ENCODE measurements at regions not wholly inside any gene's neighbourhood (a gene's known extent, or its start where the extent isn't known, plus 50 kb on each side); places are given as distances from the start of the nearest gene placed in this dataset.

- intact Hi-C loops (cut with DNase I): loop anchor here (5.0 to 10.0 kb wide), 3 partner anchors 86 to 136 kb away; partner anchors contain the start of gene SOCS6 (in 1 of the 2)
These were observed 134.3 kb downstream of the SOCS6 start for GRCh38 chr18:70423120-70423519.

GRCh38 chr18:70422391-70422965 is 133.6 kb downstream of the SOCS6 start:
- intact Hi-C loops (cut with DNase I): loop anchor here (5.0 to 10.0 kb wide), 3 partner anchors 85 to 135 kb away; partner anchors contain the start of gene SOCS6 (in 1 of the 2)
- Histone ChIP-seq H3K36me3 (ENCODE audit: control insufficient read depth in 1 of 2, insufficient read depth in 2 of 2, low read length in 1 of 2) (no peaks in the 10 kb centered on the region), H3K9me3 (ENCODE audit: control insufficient read depth, low read length) (no peaks in the 10 kb centered on the region), H3K27me3 (ENCODE audit: control insufficient read depth in 1 of 2, insufficient read depth in 2 of 2, low read length in 1 of 2) (no peaks in the 10 kb centered on the region), H3K27ac (ENCODE audit: low read depth in 1 of 2, low read length in 2 of 2) (no peak overlapping the region), H3K4me3 (ENCODE audit: low read length in 2 of 2) (no peak overlapping the region), H3K4me1 (ENCODE audit: control insufficient read depth in 1 of 2, insufficient read depth in 2 of 2, low read length in 2 of 2) (no peaks in the 10 kb centered on the region)
- 77 to 88% methylated on average over 1 of the region's 1 CpG for WGBS, 2 donors
- no peak for ATAC-seq (ENCODE audit: low FRiP score)
- DNase-seq: no peak

More at GRCh38 chr18:70423120-70423519, 134.3 kb downstream of the SOCS6 start:
- WGBS, 2 donors: 66 to 75% methylated on average over 5 of the region's 5 CpGs
- no peak overlapping the region for H3K4me3 ChIP-seq (ENCODE audit: low read length in 2 of 2)
- no peaks in the 10 kb centered on the region for H3K9me3 ChIP-seq (ENCODE audit: control insufficient read depth, low read length)
- H3K4me1 ChIP-seq (ENCODE audit: control insufficient read depth in 1 of 2, insufficient read depth in 2 of 2, low read length in 2 of 2): no peaks in the 10 kb centered on the region
- ATAC-seq (ENCODE audit: low FRiP score): no peak
- H3K27me3 ChIP-seq (ENCODE audit: control insufficient read depth in 1 of 2, insufficient read depth in 2 of 2, low read length in 1 of 2): no peaks in the 10 kb centered on the region
- no peaks in the 10 kb centered on the region for H3K36me3 ChIP-seq (ENCODE audit: control insufficient read depth in 1 of 2, insufficient read depth in 2 of 2, low read length in 1 of 2)
- H3K27ac ChIP-seq (ENCODE audit: low read depth in 1 of 2, low read length in 2 of 2): no peak overlapping the region
- DNase-seq: no peak

GRCh38 chr18:70421471-70422390 is 132.9 kb downstream of the SOCS6 start:
- peak; percentile 87 for ATAC-seq (ENCODE audit: low FRiP score)
- intact Hi-C loops (cut with DNase I): loop anchor here (5.0 to 10.0 kb wide), 3 partner anchors 84 to 134 kb away; partner anchors contain the start of gene SOCS6 (in 1 of the 2)
- Histone ChIP-seq H3K4me1 (ENCODE audit: control insufficient read depth in 1 of 2, insufficient read depth in 2 of 2, low read length in 2 of 2) (no peaks in the 10 kb centered on the region), H3K27me3 (ENCODE audit: control insufficient read depth in 1 of 2, insufficient read depth in 2 of 2, low read length in 1 of 2) (no peaks in the 10 kb centered on the region), H3K36me3 (ENCODE audit: control insufficient read depth in 1 of 2, insufficient read depth in 2 of 2, low read length in 1 of 2) (no peaks in the 10 kb centered on the region), H3K27ac (ENCODE audit: low read depth in 1 of 2, low read length in 2 of 2) (no peak overlapping the region), H3K4me3 (ENCODE audit: low read length in 2 of 2) (no peak overlapping the region), H3K9me3 (ENCODE audit: control insufficient read depth, low read length) (no peaks in the 10 kb centered on the region)
- DNase-seq: peak; percentile 90 to 91
- 50 to 51% methylated on average over 8 of the region's 8 CpGs for WGBS, 2 donors

- H3K27ac ChIP-seq (ENCODE audit: low read depth in 1 of 2, low read length in 2 of 2): no peak overlapping the region
- no peak for ATAC-seq (ENCODE audit: low FRiP score)
- H3K36me3 ChIP-seq (ENCODE audit: control insufficient read depth in 1 of 2, insufficient read depth in 2 of 2, low read length in 1 of 2): no peaks in the 10 kb centered on the region
- no peaks in the 10 kb centered on the region for H3K4me1 ChIP-seq (ENCODE audit: control insufficient read depth in 1 of 2, insufficient read depth in 2 of 2, low read length in 2 of 2)
- H3K9me3 ChIP-seq (ENCODE audit: control insufficient read depth, low read length): no peaks in the 10 kb centered on the region
- intact Hi-C loops (cut with DNase I): loop anchor here (5.0 to 10.0 kb wide), 3 partner anchors 83 to 133 kb away; partner anchors contain the start of gene SOCS6 (in 1 of the 2)
- H3K4me3 ChIP-seq (ENCODE audit: low read length in 2 of 2): no peak overlapping the region
- DNase-seq: no peak
- WGBS, 2 donors: 78 to 86% methylated on average over 4 of the region's 4 CpGs
- H3K27me3 ChIP-seq (ENCODE audit: control insufficient read depth in 1 of 2, insufficient read depth in 2 of 2, low read length in 1 of 2): no peaks in the 10 kb centered on the region
These were observed 131.5 kb downstream of the SOCS6 start for GRCh38 chr18:70420146-70420898.

GRCh38 chr18:70419526-70419925 is 130.7 kb downstream of the SOCS6 start:
- intact Hi-C loops (cut with DNase I): no loop called here
- 51% methylated on average over 3 of the region's 3 CpGs for WGBS, 2 donors
- Histone ChIP-seq H3K36me3 (ENCODE audit: control insufficient read depth in 1 of 2, insufficient read depth in 2 of 2, low read length in 1 of 2) (no peaks in the 10 kb centered on the region), H3K9me3 (ENCODE audit: control insufficient read depth, low read length) (no peaks in the 10 kb centered on the region), H3K27ac (ENCODE audit: low read depth in 1 of 2, low read length in 2 of 2) (no peak overlapping the region), H3K27me3 (ENCODE audit: control insufficient read depth in 1 of 2, insufficient read depth in 2 of 2, low read length in 1 of 2) (no peaks in the 10 kb centered on the region), H3K4me3 (ENCODE audit: low read length in 2 of 2) (no peak overlapping the region), H3K4me1 (ENCODE audit: control insufficient read depth in 1 of 2, insufficient read depth in 2 of 2, low read length in 2 of 2) (no peaks in the 10 kb centered on the region)
- ATAC-seq (ENCODE audit: low FRiP score): no peak
- DNase-seq: no peak

GRCh38 chr18:70418546-70419311 is 129.9 kb downstream of the SOCS6 start:
- ATAC-seq (ENCODE audit: low FRiP score) (no peak), DNase-seq (no peak)
- intact Hi-C loops (cut with DNase I): no loop called here
- Histone ChIP-seq H3K27ac (ENCODE audit: low read depth in 1 of 2, low read length in 2 of 2) (no peak overlapping the region), H3K4me3 (ENCODE audit: low read length in 2 of 2) (no peak overlapping the region), H3K4me1 (ENCODE audit: control insufficient read depth in 1 of 2, insufficient read depth in 2 of 2, low read length in 2 of 2) (no peaks in the 10 kb centered on the region), H3K27me3 (ENCODE audit: control insufficient read depth in 1 of 2, insufficient read depth in 2 of 2, low read length in 1 of 2) (no peaks in the 10 kb centered on the region), H3K36me3 (ENCODE audit: control insufficient read depth in 1 of 2, insufficient read depth in 2 of 2, low read length in 1 of 2) (no peaks in the 10 kb centered on the region), H3K9me3 (ENCODE audit: control insufficient read depth, low read length) (no peaks in the 10 kb centered on the region)
- 72 to 74% methylated on average over 12 of the region's 12 CpGs for WGBS, 2 donors

- ATAC-seq (ENCODE audit: low FRiP score) (no peak), DNase-seq (no peak)
- Histone ChIP-seq H3K9me3 (ENCODE audit: control insufficient read depth, low read length) (no peaks in the 10 kb centered on the region), H3K4me3 (ENCODE audit: low read length in 2 of 2) (no peak overlapping the region), H3K27me3 (ENCODE audit: control insufficient read depth in 1 of 2, insufficient read depth in 2 of 2, low read length in 1 of 2) (no peaks in the 10 kb centered on the region), H3K4me1 (ENCODE audit: control insufficient read depth in 1 of 2, insufficient read depth in 2 of 2, low read length in 2 of 2) (no peaks in the 10 kb centered on the region), H3K27ac (ENCODE audit: low read depth in 1 of 2, low read length in 2 of 2) (no peak overlapping the region), H3K36me3 (ENCODE audit: control insufficient read depth in 1 of 2, insufficient read depth in 2 of 2, low read length in 1 of 2) (no peaks in the 10 kb centered on the region)
- intact Hi-C loops (cut with DNase I): no loop called here
- WGBS, 2 donors: 71 to 84% methylated on average over 5 of the region's 5 CpGs
These were observed 129.0 kb downstream of the SOCS6 start for GRCh38 chr18:70417847-70418246.

- H3K4me1 ChIP-seq (ENCODE audit: control insufficient read depth in 1 of 2, insufficient read depth in 2 of 2, low read length in 2 of 2): no peaks in the 10 kb centered on the region
- no peak for ATAC-seq (ENCODE audit: low FRiP score)
- H3K4me3 ChIP-seq (ENCODE audit: low read length in 2 of 2): no peak overlapping the region
- H3K27ac ChIP-seq (ENCODE audit: low read depth in 1 of 2, low read length in 2 of 2): no peak overlapping the region
- 75 to 83% methylated on average over 8 of the region's 8 CpGs for WGBS, 2 donors
- no peaks in the 10 kb centered on the region for H3K36me3 ChIP-seq (ENCODE audit: control insufficient read depth in 1 of 2, insufficient read depth in 2 of 2, low read length in 1 of 2)
- no peaks in the 10 kb centered on the region for H3K9me3 ChIP-seq (ENCODE audit: control insufficient read depth, low read length)
- intact Hi-C loops (cut with DNase I): no loop called here
- H3K27me3 ChIP-seq (ENCODE audit: control insufficient read depth in 1 of 2, insufficient read depth in 2 of 2, low read length in 1 of 2): no peaks in the 10 kb centered on the region
- DNase-seq: no peak
These were observed 127.7 kb downstream of the SOCS6 start for GRCh38 chr18:70416496-70416895.

Data from aorta (tissue), 5 donors.